ENCODE measurements at regions not wholly inside any gene's neighbourhood (a gene's known extent, or its start where the extent isn't known, plus 50 kb on each side); places are given as distances from the start of the nearest gene placed in this dataset.
"Not testable (repeated sequence)": the region's sequence is repeated elsewhere in the genome, so short reads cannot be mapped to it uniquely, and the experiment has no call there.

- Mint-ChIP-seq H3K4me1 (ENCODE audit: low read depth) (no peaks in the 10 kb centered on the region), H3K27me3 (no peaks in the 10 kb centered on the region), H3K4me3 (no peak overlapping the region), H3K9me3 (peaks cover 24% of the 10 kb centered on the region), H3K27ac (no peak overlapping the region), H3K36me3 (ENCODE audit: low read depth) (peaks cover 12% of the 10 kb centered on the region)
- intact Hi-C loops (cut with micrococcal nuclease): no loop called here
- no peak for TF ChIP-seq CTCF (IDR thresholded peaks at IDR 0.05)
- ATAC-seq: no peak
- CTCF ChIA-PET: no interaction called here
- POLR2A ChIA-PET: no interaction called here
- no peak for DNase-seq
Measured at GRCh38 chr9:40935336-40935735, 193.1 kb downstream of the FOXD4L6 start.

GRCh38 chr9:40934480-40934879, 194.0 kb downstream of the FOXD4L6 start:
- H3K27ac Mint-ChIP-seq, H3K4me3 Mint-ChIP-seq: not testable (repeated sequence)
- peaks cover 29% of the 10 kb centered on the region for H3K9me3 Mint-ChIP-seq

GRCh38 chr9:40930426-40930825, 198.1 kb downstream of the FOXD4L6 start:
- H3K4me1 Mint-ChIP-seq (ENCODE audit: low read depth); CTCF ChIA-PET; H3K27me3 Mint-ChIP-seq; H3K4me3 Mint-ChIP-seq; ATAC-seq; H3K27ac Mint-ChIP-seq; intact Hi-C loops (cut with micrococcal nuclease); DNase-seq; POLR2A ChIA-PET; H3K36me3 Mint-ChIP-seq (ENCODE audit: low read depth): not testable (repeated sequence)
- H3K9me3 Mint-ChIP-seq: peaks cover 52% of the 10 kb centered on the region

More at GRCh38 chr9:40934480-40934879, 194.0 kb downstream of the FOXD4L6 start:
- ATAC-seq; CTCF ChIA-PET; POLR2A ChIA-PET; H3K4me1 Mint-ChIP-seq (ENCODE audit: low read depth); intact Hi-C loops (cut with micrococcal nuclease); H3K27me3 Mint-ChIP-seq; DNase-seq: not testable (repeated sequence)
- peaks cover 12% of the 10 kb centered on the region for H3K36me3 Mint-ChIP-seq (ENCODE audit: low read depth)

GRCh38 chr9:40929488-40929845, 199.0 kb downstream of the FOXD4L6 start:
- DNase-seq; ATAC-seq; H3K4me3 Mint-ChIP-seq; intact Hi-C loops (cut with micrococcal nuclease); H3K27me3 Mint-ChIP-seq; H3K4me1 Mint-ChIP-seq (ENCODE audit: low read depth); CTCF ChIA-PET; POLR2A ChIA-PET; H3K36me3 Mint-ChIP-seq (ENCODE audit: low read depth); H3K27ac Mint-ChIP-seq: not testable (repeated sequence)
- H3K9me3 Mint-ChIP-seq: peaks cover 61% of the 10 kb centered on the region

- DNase-seq: no peak
- CTCF ChIA-PET: no interaction called here
- POLR2A ChIA-PET: no interaction called here
- no peak for ATAC-seq
- Mint-ChIP-seq H3K27ac (no peak overlapping the region), H3K36me3 (ENCODE audit: low read depth) (peaks cover 9% of the 10 kb centered on the region), H3K9me3 (peaks cover 64% of the 10 kb centered on the region), H3K27me3 (no peaks in the 10 kb centered on the region), H3K4me3 (no peak overlapping the region), H3K4me1 (ENCODE audit: low read depth) (no peaks in the 10 kb centered on the region)
- no peak for TF ChIP-seq CTCF (IDR thresholded peaks at IDR 0.05)
- intact Hi-C loops (cut with micrococcal nuclease): no loop called here
Measured at GRCh38 chr9:40928803-40929487, 199.5 kb downstream of the FOXD4L6 start.

- H3K27me3 Mint-ChIP-seq: no peaks in the 10 kb centered on the region
- H3K4me3 Mint-ChIP-seq: no peak overlapping the region
- POLR2A ChIA-PET: no interaction called here
- H3K4me1 Mint-ChIP-seq (ENCODE audit: low read depth): no peaks in the 10 kb centered on the region
- CTCF ChIA-PET: no interaction called here
- peaks cover 7% of the 10 kb centered on the region for H3K36me3 Mint-ChIP-seq (ENCODE audit: low read depth)
- intact Hi-C loops (cut with micrococcal nuclease): no loop called here
- H3K27ac Mint-ChIP-seq: no peak overlapping the region
- H3K9me3 Mint-ChIP-seq: peaks cover 68% of the 10 kb centered on the region
- TF ChIP-seq CTCF (IDR thresholded peaks at IDR 0.05): no peak
- ATAC-seq: no peak
- no peak for DNase-seq
Measured at GRCh38 chr9:40927851-40928802, 200.4 kb downstream of the FOXD4L6 start.
